CD4-positive, alpha-beta T cell treated with Interleukin-12 subunit alpha and Interleukin-12 subunit beta, for 1 hour (primary cell): ENCODE measurements at regions not wholly inside any gene's neighbourhood (a gene's known extent, or its start where the extent isn't known, plus 50 kb on each side); places are given as distances from the start of the nearest gene placed in this dataset.

ENCODE experiments used
- DNase-seq: peaks from one replicate; pipeline ENCODE4 v3.0.0-alpha.2; 2020

DNA sequence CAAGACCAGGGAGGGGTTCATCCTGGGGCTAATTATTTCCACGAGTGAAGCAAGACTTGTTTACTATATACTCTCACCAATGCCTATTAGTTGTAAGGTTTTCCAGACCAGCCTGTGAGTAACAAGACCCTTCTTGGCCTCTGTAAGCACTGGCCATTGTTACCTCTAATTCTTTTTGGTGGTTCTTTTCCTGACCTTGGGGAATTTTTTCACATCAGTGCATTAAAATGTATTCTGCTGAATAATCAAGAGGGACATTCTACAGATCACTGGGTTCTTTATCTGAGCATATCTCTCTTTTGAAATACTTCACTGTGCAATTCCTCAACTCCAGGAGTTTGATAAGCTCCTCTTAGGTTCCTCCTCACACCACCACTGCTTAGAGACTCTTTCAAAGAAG, 909.9 kb upstream of the ACVR2A start:
- DNase-seq: no peak

GRCh38 chr2:146931109-146931508, 913.7 kb upstream of the ACVR2A start:
- DNase-seq: no peak

- DNase-seq: no peak
Observed at GRCh38 chr2:146927080-146927711, 917.6 kb upstream of the ACVR2A start.

GRCh38 chr2:146918280-146918679, 926.5 kb upstream of the ACVR2A start:
- DNase-seq: no peak

- DNase-seq: no peak
Observed at GRCh38 chr2:146917431-146918042, 927.3 kb upstream of the ACVR2A start.

- no peak for DNase-seq
Observed at GRCh38 chr2:146916914-146917313, 927.9 kb upstream of the ACVR2A start.

DNA sequence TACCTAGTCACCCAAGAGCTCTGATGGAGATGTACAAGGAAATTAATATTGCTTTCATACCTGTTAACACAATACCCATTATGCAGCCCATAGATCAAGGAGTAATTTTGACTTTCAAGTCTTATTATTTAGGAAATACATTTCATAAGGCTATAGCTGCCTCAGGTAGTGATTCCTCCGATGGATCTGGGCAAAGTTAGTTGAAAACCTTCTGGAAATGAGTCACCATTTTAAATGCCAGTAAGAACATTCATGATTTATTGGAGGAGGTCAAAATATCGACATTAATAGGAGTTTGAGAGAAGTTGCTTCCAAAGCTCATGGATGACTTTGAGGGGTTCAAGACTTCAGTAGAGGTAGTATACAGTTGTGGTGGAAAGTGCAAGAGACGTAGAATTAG, 931.4 kb upstream of the ACVR2A start:
- no peak for DNase-seq

GRCh38 chr2:146912536-146912935, 932.3 kb upstream of the ACVR2A start:
- DNase-seq: no peak

DNA sequence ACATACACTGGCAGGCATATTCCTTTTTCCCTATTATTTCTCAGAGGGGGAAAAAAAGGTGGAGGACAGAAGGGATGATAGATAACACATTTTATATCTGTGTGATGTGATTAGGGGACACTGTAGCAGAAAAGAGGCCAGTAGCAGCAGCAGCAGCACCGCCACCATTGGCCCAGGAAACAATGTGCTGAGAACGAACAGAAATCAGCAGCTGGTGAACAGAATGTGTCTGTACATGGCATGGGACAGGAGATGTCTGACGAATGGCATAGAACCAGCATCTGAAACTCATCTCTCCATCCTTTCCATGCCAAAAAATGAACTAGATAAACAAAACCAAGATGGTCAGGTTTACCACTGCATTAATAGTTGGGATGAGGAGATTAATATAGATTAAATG, 936.1 kb upstream of the ACVR2A start:
- no peak for DNase-seq

DNA sequence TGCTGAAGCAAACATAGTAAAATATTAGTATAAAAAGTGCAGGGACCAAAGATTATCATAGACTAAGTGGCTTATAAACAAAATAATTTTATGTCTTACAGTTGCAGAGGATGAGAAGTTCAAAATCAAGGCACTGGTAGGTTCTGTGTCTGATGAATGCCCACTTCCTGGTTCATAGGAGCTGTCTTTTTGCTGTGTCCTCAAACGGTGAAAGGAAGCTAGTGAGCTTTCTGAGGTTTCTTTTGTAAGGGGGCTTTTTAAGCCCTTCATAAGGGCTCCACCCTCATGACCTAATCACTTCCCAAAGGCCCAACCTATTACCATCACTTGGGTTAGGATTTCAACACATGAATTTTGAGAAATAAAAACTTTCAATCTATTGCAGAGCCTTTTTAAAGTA, 946.7 kb upstream of the ACVR2A start:
- no peak for DNase-seq

- DNase-seq: no peak
Observed at GRCh38 chr2:146894514-146894913, 950.3 kb upstream of the ACVR2A start.

DNA sequence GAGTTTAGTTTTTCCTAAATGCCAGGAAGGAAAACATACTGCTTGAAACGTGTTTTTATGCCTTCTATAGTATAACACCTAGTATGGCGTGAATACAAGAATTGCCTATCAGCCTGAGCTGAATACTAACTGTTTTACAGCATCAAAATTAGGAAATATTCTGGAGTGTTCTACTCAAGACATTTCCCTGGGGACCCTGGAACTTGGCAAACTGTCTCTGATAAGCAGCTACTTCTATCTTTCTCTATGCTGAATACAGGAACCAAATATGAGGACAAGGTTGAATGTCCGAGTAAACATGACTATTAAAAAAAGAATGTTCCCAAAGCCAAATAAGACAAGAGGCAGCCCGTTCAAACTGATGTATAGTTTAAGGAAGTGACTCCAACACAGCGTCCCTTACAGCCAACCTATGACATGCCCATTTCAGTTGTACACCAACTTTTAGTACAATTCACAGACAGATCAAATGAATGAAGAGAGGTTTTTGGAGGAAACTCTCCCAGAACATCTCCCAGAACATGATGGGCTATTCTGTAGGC, 951.3 kb upstream of the ACVR2A start:
- DNase-seq: no peak

DNA sequence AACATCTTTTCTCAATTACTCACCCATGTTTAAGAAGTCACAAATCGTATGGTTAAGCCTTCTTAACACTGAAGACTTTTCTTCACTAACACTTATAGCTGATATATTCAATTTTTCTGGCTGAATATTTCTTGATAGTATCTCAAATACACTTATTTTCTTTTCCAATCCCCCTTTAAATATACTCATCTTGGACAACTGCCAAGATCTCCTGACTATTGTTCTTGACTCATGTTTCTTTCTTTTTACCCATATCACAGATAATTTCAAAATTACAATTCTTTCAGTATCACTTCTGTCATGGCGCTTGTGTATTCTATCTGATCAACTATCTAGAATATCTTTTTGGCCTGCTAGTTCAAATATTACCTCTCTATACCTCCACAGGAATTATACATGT, 954.3 kb upstream of the ACVR2A start:
- no peak for DNase-seq

DNA sequence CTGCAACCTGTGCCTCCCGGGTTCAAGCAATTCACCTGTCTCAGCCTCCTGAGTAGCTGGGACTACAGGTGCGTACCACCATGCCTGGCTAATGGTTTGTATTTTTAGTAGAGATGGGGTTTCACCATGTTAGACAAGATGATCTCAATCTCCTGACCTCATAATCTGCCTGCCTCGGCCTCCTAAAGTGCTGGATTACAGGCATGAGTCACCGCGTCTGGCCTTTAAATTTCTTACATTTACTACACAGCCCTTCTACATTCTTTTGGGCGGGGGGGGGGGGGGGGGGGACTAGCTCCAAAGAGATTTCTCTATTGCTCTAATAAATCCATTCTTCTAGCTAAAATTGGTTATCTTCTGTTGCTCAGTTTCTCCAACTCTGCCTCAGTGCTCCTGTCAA, 964.9 kb upstream of the ACVR2A start:
- DNase-seq: no peak

GRCh38 chr2:146874260-146874658, 970.6 kb upstream of the ACVR2A start:
- no peak for DNase-seq

GRCh38 chr2:146873646-146874259, 971.1 kb upstream of the ACVR2A start:
- DNase-seq: no peak

- DNase-seq: no peak
Observed at GRCh38 chr2:146873056-146873455, 971.8 kb upstream of the ACVR2A start.

- DNase-seq: no peak
Observed at GRCh38 chr2:146870691-146871090, 974.1 kb upstream of the ACVR2A start.

DNA sequence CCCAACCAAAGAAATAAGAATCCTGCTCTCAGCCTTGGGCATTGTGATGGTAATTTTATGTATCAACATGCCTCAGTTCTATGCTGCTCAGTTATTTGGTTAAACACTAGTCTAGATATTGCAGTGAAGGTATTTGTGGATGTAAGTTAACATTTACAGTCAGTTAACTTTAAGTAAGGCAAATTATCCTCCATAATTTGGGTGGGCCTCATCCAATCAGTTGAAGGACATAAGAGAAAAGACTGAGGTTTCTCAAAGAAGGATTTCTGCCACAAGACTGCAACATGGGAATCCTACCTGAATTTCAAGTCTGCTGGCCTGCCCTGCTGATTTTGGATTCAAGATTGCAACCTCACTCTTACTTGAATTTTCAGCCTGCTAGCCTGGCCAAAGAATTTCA, 975.5 kb upstream of the ACVR2A start:
- DNase-seq: no peak

DNA sequence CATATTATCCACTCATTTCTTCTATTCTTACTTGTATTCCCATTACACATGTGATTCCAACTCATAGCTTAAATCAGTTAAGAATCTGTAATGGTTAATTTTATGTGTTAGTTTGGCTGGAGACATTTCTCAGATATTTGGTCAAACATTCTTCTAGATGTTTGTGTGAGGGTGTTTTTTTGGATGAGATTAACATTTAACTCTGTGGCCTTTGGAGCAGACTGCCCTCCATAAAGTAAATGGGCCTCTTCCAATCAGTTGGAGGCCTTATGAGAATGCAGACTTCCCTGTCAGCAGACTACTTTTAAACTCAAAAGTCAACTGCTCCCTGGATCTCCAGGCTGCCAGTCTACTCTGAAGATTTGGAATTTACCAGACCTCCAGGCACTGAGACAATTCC, 976.8 kb upstream of the ACVR2A start:
- DNase-seq: no peak

- DNase-seq: no peak
Observed at GRCh38 chr2:146867477-146867986, 977.3 kb upstream of the ACVR2A start.

DNA sequence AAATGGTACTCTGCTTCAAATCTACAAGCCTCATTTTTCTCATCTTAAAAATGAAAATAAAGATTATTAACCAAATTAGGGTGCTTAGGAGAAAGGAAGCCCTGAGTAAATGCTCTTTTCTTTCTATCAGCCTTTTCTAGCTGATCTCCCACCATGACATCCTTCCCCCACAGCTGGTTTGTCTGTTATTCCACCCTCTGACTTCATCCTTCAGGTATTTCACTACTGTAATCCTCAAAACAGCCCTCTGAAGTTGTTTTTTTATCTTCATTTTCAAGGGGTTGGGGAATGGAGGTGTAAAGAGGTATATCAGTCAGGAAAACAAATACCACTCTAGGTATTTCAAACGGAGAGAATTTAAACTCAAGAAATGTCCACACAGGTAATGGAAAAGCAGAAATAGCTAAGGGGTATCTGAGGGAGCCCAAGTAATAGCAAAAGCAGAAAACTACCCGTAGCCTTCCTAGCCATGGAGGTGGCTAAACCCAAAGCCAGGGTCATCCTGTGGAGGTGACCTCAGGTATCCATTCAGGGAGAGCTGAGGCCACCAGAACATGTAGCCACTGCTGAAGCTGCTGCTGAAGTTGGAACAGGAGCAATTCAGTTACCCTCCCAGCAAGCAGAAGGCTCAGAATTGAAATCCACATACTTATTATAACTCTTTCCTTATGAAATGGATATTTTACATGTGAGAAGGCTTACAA, 990.9 kb upstream of the ACVR2A start:
- no peak for DNase-seq

DNA sequence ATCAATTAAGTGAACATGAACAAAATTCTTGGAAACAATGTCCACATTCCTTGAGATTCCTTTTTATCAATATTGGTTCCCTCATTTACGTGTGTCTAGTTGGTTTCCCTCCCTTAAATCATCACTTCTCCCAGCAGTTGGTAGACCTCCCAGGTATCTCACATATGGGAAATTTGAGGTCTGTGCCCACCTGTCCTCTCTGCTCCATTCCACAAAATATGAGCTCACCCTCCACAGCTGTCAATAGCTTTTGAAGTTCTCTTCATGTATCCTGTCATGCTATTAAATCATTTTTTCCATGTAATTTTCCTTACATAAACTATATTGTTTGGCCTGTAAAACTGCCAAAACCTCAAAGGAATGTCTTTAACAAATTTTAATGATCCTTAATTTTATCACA, 992.2 kb upstream of the ACVR2A start:
- no peak for DNase-seq

DNA sequence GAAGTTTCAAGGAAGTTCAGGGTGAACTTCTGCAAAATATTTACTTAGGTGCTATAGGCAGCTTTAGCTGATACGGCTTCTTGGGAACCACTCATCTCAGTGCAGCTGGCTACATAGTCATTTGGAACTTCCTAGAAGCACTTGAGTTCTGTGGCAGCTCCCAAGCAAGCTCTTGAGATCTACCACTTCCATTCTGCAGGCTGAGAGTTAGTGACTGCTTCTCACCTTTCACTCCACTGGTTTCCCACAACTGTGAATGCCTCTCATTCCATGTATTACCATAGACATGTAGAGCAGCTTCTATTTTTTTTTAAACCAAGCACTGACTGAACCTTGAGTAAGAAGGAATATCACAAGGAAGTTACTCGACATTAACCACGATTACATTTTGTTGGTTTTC, 994.1 kb upstream of the ACVR2A start:
- DNase-seq: no peak
